Activated CD8-positive, alpha-beta T cell treated with anti-CD3 and anti-CD28 coated beads, Interleukin-2, amount 10 ng/mL, durations not matched to agents 7 days and 5 days (primary cell): ENCODE measurements at regions not wholly inside any gene's neighbourhood (a gene's known extent, or its start where the extent isn't known, plus 50 kb on each side); places are given as distances from the start of the nearest gene placed in this dataset.
"Not testable (repeated sequence)": the region's sequence is repeated elsewhere in the genome, so short reads cannot be mapped to it uniquely, and the experiment has no call there.

Experiments
- ATAC-seq: fragments of 150-1000 bp; cut with Tn5 transposase; one replicate; pipeline ENCODE4 v1.10.0; 2021; ENCODE audit warnings: moderate library complexity
- CTCF ChIA-PET: fragments of 350-600 bp; sonication (Branson Sonifier 250); formaldehyde crosslinking; loops from one replicate; lab custom pipeline; 2021; ENCODE audit warnings: antibody characterized with exemption; lab: Charles Lee
- POLR2A ChIA-PET: fragments of 350-600 bp; sonication (Branson Sonifier 250); formaldehyde crosslinking; loops from one replicate; lab custom pipeline; 2021; ENCODE audit warnings: antibody characterized with exemption; lab: Charles Lee
- DNase-seq: peaks from one replicate; pipeline ENCODE4 v3.0.0-alpha.2; 2020
- H3K27ac Mint-ChIP-seq: one replicate; pipeline ENCODE4 v1.8.0; 2021; ENCODE audit warnings: mild to moderate bottlenecking, mixed read lengths
- H3K27me3 Mint-ChIP-seq: one replicate; pipeline ENCODE4 v1.8.0; 2021; ENCODE audit warnings: low read depth, mixed read lengths
- H3K36me3 Mint-ChIP-seq: one replicate; pipeline ENCODE4 v1.8.0; 2021; ENCODE audit warnings: low read depth, mixed read lengths
- H3K4me1 Mint-ChIP-seq: one replicate; pipeline ENCODE4 v1.8.0; 2021; ENCODE audit warnings: low read depth, mixed read lengths
- H3K4me3 Mint-ChIP-seq: one replicate; pipeline ENCODE4 v1.8.0; 2021; ENCODE audit warnings: mild to moderate bottlenecking, mixed read lengths
- H3K9me3 Mint-ChIP-seq: one replicate; pipeline ENCODE4 v1.8.0; 2022; ENCODE audit warnings: mixed read lengths; ENCODE audit not compliant: insufficient read depth

- Mint-ChIP-seq H3K27me3 (no peaks in the 10 kb centered on the region), H3K9me3 (no peaks in the 10 kb centered on the region), H3K27ac (no peak overlapping the region), H3K36me3 (no peaks in the 10 kb centered on the region), H3K4me1 (no peaks in the 10 kb centered on the region), H3K4me3 (no peak overlapping the region)
- CTCF ChIA-PET = no interaction called here
- POLR2A ChIA-PET = no interaction called here
- no peak for ATAC-seq
- no peak for DNase-seq
Measured at GRCh38 chrX:1140236-1140681, 72.2 kb downstream of the CRLF2 start.

GRCh38 chrX:1139185-1139500 is 73.3 kb downstream of the CRLF2 start:
- Mint-ChIP-seq H3K4me1 (no peaks in the 10 kb centered on the region), H3K27ac (no peak overlapping the region), H3K9me3 (no peaks in the 10 kb centered on the region), H3K36me3 (no peaks in the 10 kb centered on the region), H3K27me3 (no peaks in the 10 kb centered on the region), H3K4me3 (no peak overlapping the region)
- DNase-seq = no peak
- ChIA-PET CTCF (no interaction called here), POLR2A (no interaction called here)
- no peak for ATAC-seq

- Mint-ChIP-seq H3K36me3 (no peaks in the 10 kb centered on the region), H3K27me3 (no peaks in the 10 kb centered on the region), H3K4me1 (no peaks in the 10 kb centered on the region), H3K9me3 (no peaks in the 10 kb centered on the region), H3K27ac (no peak overlapping the region), H3K4me3 (no peak overlapping the region)
- CTCF ChIA-PET = no interaction called here
- POLR2A ChIA-PET = no interaction called here
- ATAC-seq = no peak
- DNase-seq = no peak
Measured at GRCh38 chrX:1138476-1139184, 73.8 kb downstream of the CRLF2 start.

- no peaks in the 10 kb centered on the region for H3K4me1 Mint-ChIP-seq
- no peak overlapping the region for H3K27ac Mint-ChIP-seq
- CTCF ChIA-PET = no interaction called here
- no peaks in the 10 kb centered on the region for H3K36me3 Mint-ChIP-seq
- no peaks in the 10 kb centered on the region for H3K9me3 Mint-ChIP-seq
- H3K4me3 Mint-ChIP-seq = no peak overlapping the region
- no peaks in the 10 kb centered on the region for H3K27me3 Mint-ChIP-seq
- no peak for ATAC-seq
- no peak for DNase-seq
- POLR2A ChIA-PET = no interaction called here
Measured at GRCh38 chrX:1137531-1137930, 74.9 kb downstream of the CRLF2 start.

- CTCF ChIA-PET = not testable (repeated sequence)
Measured at GRCh38 chrX:1136582-1136981, 75.9 kb downstream of the CRLF2 start.

GRCh38 chrX:1134976-1135375 is 77.5 kb downstream of the CRLF2 start:
- no peaks in the 10 kb centered on the region for H3K4me1 Mint-ChIP-seq
- ATAC-seq = no peak
- no peak overlapping the region for H3K27ac Mint-ChIP-seq
- no peaks in the 10 kb centered on the region for H3K27me3 Mint-ChIP-seq
- no peak for DNase-seq
- H3K36me3 Mint-ChIP-seq = no peaks in the 10 kb centered on the region
- no peak overlapping the region for H3K4me3 Mint-ChIP-seq
- H3K9me3 Mint-ChIP-seq = no peaks in the 10 kb centered on the region
- CTCF ChIA-PET = no interaction called here
- POLR2A ChIA-PET = no interaction called here

More at GRCh38 chrX:1136582-1136981, 75.9 kb downstream of the CRLF2 start:
- H3K4me3 Mint-ChIP-seq, DNase-seq, H3K4me1 Mint-ChIP-seq, POLR2A ChIA-PET, ATAC-seq, H3K36me3 Mint-ChIP-seq, H3K9me3 Mint-ChIP-seq, H3K27me3 Mint-ChIP-seq, H3K27ac Mint-ChIP-seq: not testable (repeated sequence)

GRCh38 chrX:1134156-1134555 is 78.3 kb downstream of the CRLF2 start:
- no peak overlapping the region for H3K4me3 Mint-ChIP-seq
- no peaks in the 10 kb centered on the region for H3K27me3 Mint-ChIP-seq
- no peaks in the 10 kb centered on the region for H3K9me3 Mint-ChIP-seq
- no peaks in the 10 kb centered on the region for H3K4me1 Mint-ChIP-seq
- POLR2A ChIA-PET = no interaction called here
- CTCF ChIA-PET = no interaction called here
- ATAC-seq = no peak
- no peak for DNase-seq
- no peak overlapping the region for H3K27ac Mint-ChIP-seq
- no peaks in the 10 kb centered on the region for H3K36me3 Mint-ChIP-seq

- no peak overlapping the region for H3K27ac Mint-ChIP-seq
- H3K27me3 Mint-ChIP-seq = no peaks in the 10 kb centered on the region
- POLR2A ChIA-PET = no interaction called here
Measured at GRCh38 chrX:1126738-1127137, 85.7 kb downstream of the CRLF2 start.

GRCh38 chrX:1124531-1124930 is 87.9 kb downstream of the CRLF2 start:
- DNase-seq (no peak), ATAC-seq (no peak)
- no peaks in the 10 kb centered on the region for H3K9me3 Mint-ChIP-seq
- ChIA-PET POLR2A (no interaction called here), CTCF (no interaction called here)
- H3K27me3 Mint-ChIP-seq = no peaks in the 10 kb centered on the region
- no peaks in the 10 kb centered on the region for H3K36me3 Mint-ChIP-seq
- no peaks in the 10 kb centered on the region for H3K4me1 Mint-ChIP-seq
- no peak overlapping the region for H3K4me3 Mint-ChIP-seq
- H3K27ac Mint-ChIP-seq = no peak overlapping the region

More at GRCh38 chrX:1126738-1127137, 85.7 kb downstream of the CRLF2 start:
- Mint-ChIP-seq H3K4me1 (no peaks in the 10 kb centered on the region), H3K36me3 (no peaks in the 10 kb centered on the region), H3K4me3 (no peak overlapping the region), H3K9me3 (no peaks in the 10 kb centered on the region)
- CTCF ChIA-PET = no interaction called here
- DNase-seq = no peak
- ATAC-seq = no peak

- ATAC-seq, H3K27me3 Mint-ChIP-seq, H3K27ac Mint-ChIP-seq, H3K4me1 Mint-ChIP-seq, H3K4me3 Mint-ChIP-seq, H3K9me3 Mint-ChIP-seq, DNase-seq, CTCF ChIA-PET, POLR2A ChIA-PET, H3K36me3 Mint-ChIP-seq: not testable (repeated sequence)
Measured at GRCh38 chrX:1122851-1123250, 89.6 kb downstream of the CRLF2 start.

- no peaks in the 10 kb centered on the region for H3K4me1 Mint-ChIP-seq
- no peak overlapping the region for H3K4me3 Mint-ChIP-seq
- ChIA-PET CTCF (no interaction called here), POLR2A (no interaction called here)
- H3K27ac Mint-ChIP-seq = no peak overlapping the region
- DNase-seq (no peak), ATAC-seq (no peak)
- H3K27me3 Mint-ChIP-seq = no peaks in the 10 kb centered on the region
- H3K36me3 Mint-ChIP-seq = no peaks in the 10 kb centered on the region
- no peaks in the 10 kb centered on the region for H3K9me3 Mint-ChIP-seq
Measured at GRCh38 chrX:1119275-1119674, 93.2 kb downstream of the CRLF2 start.

- Mint-ChIP-seq H3K27ac (no peak overlapping the region), H3K27me3 (no peaks in the 10 kb centered on the region), H3K4me1 (no peaks in the 10 kb centered on the region), H3K9me3 (no peaks in the 10 kb centered on the region), H3K4me3 (no peak overlapping the region), H3K36me3 (no peaks in the 10 kb centered on the region)
- ChIA-PET CTCF (no interaction called here), POLR2A (no interaction called here)
- ATAC-seq (no peak), DNase-seq (no peak)
Measured at GRCh38 chrX:1118572-1119199, 93.8 kb downstream of the CRLF2 start.

- DNase-seq, H3K36me3 Mint-ChIP-seq, POLR2A ChIA-PET, H3K9me3 Mint-ChIP-seq, ATAC-seq, H3K27ac Mint-ChIP-seq, H3K4me1 Mint-ChIP-seq, CTCF ChIA-PET, H3K27me3 Mint-ChIP-seq, H3K4me3 Mint-ChIP-seq: not testable (repeated sequence)
Measured at GRCh38 chrX:1115411-1115810, 97.0 kb downstream of the CRLF2 start.
